ENCODE measurements at regions not wholly inside any gene's neighbourhood (a gene's known extent, or its start where the extent isn't known, plus 50 kb on each side); places are given as distances from the start of the nearest gene placed in this dataset.

DNA sequence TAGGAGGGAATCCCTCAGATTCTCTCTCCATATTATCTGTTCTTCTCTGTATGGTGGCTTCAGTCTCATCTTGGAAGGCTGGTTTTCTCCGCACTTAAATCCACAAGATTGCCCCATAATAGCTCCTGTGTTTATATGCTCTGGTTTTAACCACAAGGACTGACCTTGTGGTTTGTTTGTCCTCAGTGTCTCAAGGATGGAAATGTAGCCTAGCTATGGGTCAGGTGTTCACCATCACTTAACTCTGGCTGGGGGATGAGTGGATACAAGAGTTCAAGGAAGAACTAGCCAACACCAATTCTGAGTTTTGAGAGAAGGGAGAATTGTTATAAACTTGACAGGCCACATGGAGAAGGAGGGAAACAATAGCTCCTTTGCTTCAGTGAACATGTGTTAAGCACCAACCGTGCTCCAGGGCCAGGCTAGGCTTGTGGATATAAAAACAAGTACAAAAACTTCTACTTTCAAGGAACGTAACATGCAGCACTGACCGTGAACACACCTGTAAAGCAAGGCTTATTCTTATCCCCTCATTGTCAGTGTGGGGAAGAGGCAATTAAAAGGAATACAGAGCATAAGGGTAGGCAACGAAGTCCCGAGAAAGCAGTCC is 75.6 kb upstream of the VLDLR start:
- Histone ChIP-seq H3K4me1 (ENCODE audit: insufficient read depth) (no peaks in the 10 kb centered on the region), H3F3A (replicated peaks; ENCODE audit: low read depth) (no peaks in the 10 kb centered on the region), H3K4me2 (no peak overlapping the region), H3K9me2 (ENCODE audit: insufficient read depth) (no peaks in the 10 kb centered on the region), H3K27ac (ENCODE audit: low read depth) (no peak overlapping the region), H3K4me3 (no peak overlapping the region), H4K20me1 (replicated peaks; ENCODE audit: insufficient read depth) (no peaks in the 10 kb centered on the region), H3K27me3 (ENCODE audit: insufficient read depth) (no peaks in the 10 kb centered on the region), H3K79me2 (replicated peaks; ENCODE audit: insufficient read depth) (no peaks in the 10 kb centered on the region), H3K36me3 (ENCODE audit: insufficient read depth) (no peaks in the 10 kb centered on the region), H2AFZ (no peak overlapping the region)
- Mint-ChIP-seq H3K36me3 (ENCODE audit: low read depth) (peaks cover 30% of the 10 kb centered on the region), H3K9me3 (peaks cover 16% of the 10 kb centered on the region; the same call in 2 of the 3 replicates), H3K27ac (no peak overlapping the region), H3K27me3 (ENCODE audit: insufficient read depth, low read depth, poor library complexity) (no peaks in the 10 kb centered on the region), H3K4me1 (peaks cover 6% of the 10 kb centered on the region; the same call in 2 of the 3 replicates), H3K4me3 (no peak overlapping the region)
- no peak for DNase-seq (ENCODE audit: low spot score)
- no peak for TF ChIP-seq STAT1 (IDR thresholded peaks at IDR 0.05; ENCODE audit: unreplicated experiment)
- no peak for TF ChIP-seq JUNB (IDR thresholded peaks at IDR 0.05; ENCODE audit: unreplicated experiment)
- TF ChIP-seq ZNF114 (CRISPR knock-in tag; IDR thresholded peaks at IDR 0.05): no peak
- TF ChIP-seq, protein P1, sequence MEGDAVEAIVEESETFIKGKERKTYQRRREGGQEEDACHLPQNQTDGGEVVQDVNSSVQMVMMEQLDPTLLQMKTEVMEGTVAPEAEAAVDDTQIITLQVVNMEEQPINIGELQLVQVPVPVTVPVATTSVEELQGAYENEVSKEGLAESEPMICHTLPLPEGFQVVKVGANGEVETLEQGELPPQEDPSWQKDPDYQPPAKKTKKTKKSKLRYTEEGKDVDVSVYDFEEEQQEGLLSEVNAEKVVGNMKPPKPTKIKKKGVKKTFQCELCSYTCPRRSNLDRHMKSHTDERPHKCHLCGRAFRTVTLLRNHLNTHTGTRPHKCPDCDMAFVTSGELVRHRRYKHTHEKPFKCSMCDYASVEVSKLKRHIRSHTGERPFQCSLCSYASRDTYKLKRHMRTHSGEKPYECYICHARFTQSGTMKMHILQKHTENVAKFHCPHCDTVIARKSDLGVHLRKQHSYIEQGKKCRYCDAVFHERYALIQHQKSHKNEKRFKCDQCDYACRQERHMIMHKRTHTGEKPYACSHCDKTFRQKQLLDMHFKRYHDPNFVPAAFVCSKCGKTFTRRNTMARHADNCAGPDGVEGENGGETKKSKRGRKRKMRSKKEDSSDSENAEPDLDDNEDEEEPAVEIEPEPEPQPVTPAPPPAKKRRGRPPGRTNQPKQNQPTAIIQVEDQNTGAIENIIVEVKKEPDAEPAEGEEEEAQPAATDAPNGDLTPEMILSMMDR (conservative IDR thresholded peaks at IDR 0.05; ENCODE audit: low read depth in 2 of 2): no peak
- TF ChIP-seq ZNF331 (CRISPR knock-in tag; IDR thresholded peaks at IDR 0.05; ENCODE audit: low read depth): no peak
- TF ChIP-seq, protein P2, sequence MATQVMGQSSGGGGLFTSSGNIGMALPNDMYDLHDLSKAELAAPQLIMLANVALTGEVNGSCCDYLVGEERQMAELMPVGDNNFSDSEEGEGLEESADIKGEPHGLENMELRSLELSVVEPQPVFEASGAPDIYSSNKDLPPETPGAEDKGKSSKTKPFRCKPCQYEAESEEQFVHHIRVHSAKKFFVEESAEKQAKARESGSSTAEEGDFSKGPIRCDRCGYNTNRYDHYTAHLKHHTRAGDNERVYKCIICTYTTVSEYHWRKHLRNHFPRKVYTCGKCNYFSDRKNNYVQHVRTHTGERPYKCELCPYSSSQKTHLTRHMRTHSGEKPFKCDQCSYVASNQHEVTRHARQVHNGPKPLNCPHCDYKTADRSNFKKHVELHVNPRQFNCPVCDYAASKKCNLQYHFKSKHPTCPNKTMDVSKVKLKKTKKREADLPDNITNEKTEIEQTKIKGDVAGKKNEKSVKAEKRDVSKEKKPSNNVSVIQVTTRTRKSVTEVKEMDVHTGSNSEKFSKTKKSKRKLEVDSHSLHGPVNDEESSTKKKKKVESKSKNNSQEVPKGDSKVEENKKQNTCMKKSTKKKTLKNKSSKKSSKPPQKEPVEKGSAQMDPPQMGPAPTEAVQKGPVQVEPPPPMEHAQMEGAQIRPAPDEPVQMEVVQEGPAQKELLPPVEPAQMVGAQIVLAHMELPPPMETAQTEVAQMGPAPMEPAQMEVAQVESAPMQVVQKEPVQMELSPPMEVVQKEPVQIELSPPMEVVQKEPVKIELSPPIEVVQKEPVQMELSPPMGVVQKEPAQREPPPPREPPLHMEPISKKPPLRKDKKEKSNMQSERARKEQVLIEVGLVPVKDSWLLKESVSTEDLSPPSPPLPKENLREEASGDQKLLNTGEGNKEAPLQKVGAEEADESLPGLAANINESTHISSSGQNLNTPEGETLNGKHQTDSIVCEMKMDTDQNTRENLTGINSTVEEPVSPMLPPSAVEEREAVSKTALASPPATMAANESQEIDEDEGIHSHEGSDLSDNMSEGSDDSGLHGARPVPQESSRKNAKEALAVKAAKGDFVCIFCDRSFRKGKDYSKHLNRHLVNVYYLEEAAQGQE (IDR thresholded peaks at IDR 0.05; ENCODE audit: unreplicated experiment): no peak
- TF ChIP-seq ZNF462 (CRISPR knock-in tag; IDR thresholded peaks at IDR 0.05): no peak
- TF ChIP-seq CREB1 (CRISPR knock-in tag; IDR thresholded peaks at IDR 0.05; ENCODE audit: low read depth): no peak
- TF ChIP-seq EZH2 (IDR thresholded peaks at IDR 0.05; ENCODE audit: low read depth, unreplicated experiment): no peak
- no peak for TF ChIP-seq EZH2phosphoT487 (IDR thresholded peaks at IDR 0.05; ENCODE audit: unreplicated experiment)
- TF ChIP-seq POLR2AphosphoS5 (IDR thresholded peaks at IDR 0.05; ENCODE audit: low read depth): no peak
- no peak for TF ChIP-seq ETS1 (IDR thresholded peaks at IDR 0.05)
- TF ChIP-seq NANOG (IDR thresholded peaks at IDR 0.05; ENCODE audit: borderline replicate concordance): no peak
- no peak for ATAC-seq
